Heart left ventricle (tissue), 16 donors: ENCODE measurements at regions not wholly inside any gene's neighbourhood (a gene's known extent, or its start where the extent isn't known, plus 50 kb on each side); places are given as distances from the start of the nearest gene placed in this dataset.

ENCODE experiments used
- ATAC-seq, 4 donors: fragments of 200-7000 bp; cut with Tn5 transposase; one replicate each; pipeline ENCODE4 v1.9.1; 2020 to 2022; ENCODE audit warnings: moderate library complexity in 4 of 4, mild to moderate bottlenecking in 3 of 4, moderate number of reproducible peaks in 1 of 4
- DNase-seq, 5 donors: peaks; one replicate each; pipeline ENCODE4 v3.0.0-alpha.2; 2020
- H3K27ac ChIP-seq, 12 donors: fragments of 200-600 bp; sonication (generic) in 4 of 12; one replicate each; pipeline versions ENCODE4 v1.5.0 to v1.8.0; 2016 to 2022; ENCODE audit warnings: mild to moderate bottlenecking in 2 of 12
- H3K27me3 ChIP-seq, 9 donors: fragments of 200-600 bp; sonication (generic) in 2 of 9; one replicate each; pipeline versions ENCODE4 v1.5.1 to v1.8.0; 2016 to 2022; ENCODE audit warnings: mild to moderate bottlenecking in 3 of 9
- H3K36me3 ChIP-seq, 9 donors: fragments of 200-600 bp; sonication (generic) in 2 of 9; one replicate each; pipeline versions ENCODE4 v1.5.0 to v1.8.0; 2018 to 2022; ENCODE audit warnings: mild to moderate bottlenecking in 2 of 9
- H3K4me1 ChIP-seq, 12 donors: fragments of 200-600 bp; sonication (generic) in 4 of 12; one replicate each; pipeline versions ENCODE4 v1.5.0 to v1.8.0; 2016 to 2022; ENCODE audit warnings: mild to moderate bottlenecking in 3 of 12
- H3K4me3 ChIP-seq, 12 donors: fragments of 200-600 bp; sonication (generic) in 4 of 12; one replicate each; pipeline versions ENCODE4 v1.5.0 to v1.8.0; 2017 to 2022; ENCODE audit warnings: mild to moderate bottlenecking in 9 of 12, moderate library complexity in 4 of 12
- H3K9me3 ChIP-seq, 12 donors: fragments of 200-600 bp; sonication (generic) in 4 of 12; one replicate each; pipeline versions ENCODE4 v1.5.0 to v1.8.0; 2016 to 2022; ENCODE audit warnings: mild to moderate bottlenecking in 1 of 12
- POLR2A ChIP-seq, 2 donors: fragments of 450-650 bp; IDR thresholded peaks; one replicate each; pipeline ENCODE4 v1.6.1; 2017; ENCODE audit warnings: antibody characterized with exemption in 2 of 2, mild to moderate bottlenecking in 2 of 2, moderate library complexity in 2 of 2
- WGBS, 4 donors: extraction: QIAGEN DNeasy Blood & Tissue Kit in 2 of 4; methylation state at CpG; one replicate each; pipeline versions ENCODE4 v1.1.5 to v1.1.7; 2013 to 2018; 5-methylcytosine and 5-hydroxymethylcytosine counted together
- intact Hi-C, 10 donors: fragments of 100-400 bp; cut with DNase I; formaldehyde crosslinking; loops; one replicate each; pipeline versions ENCODE4 v1.11.1 to v1.14.2; 2022
- TF ChIP-seq, protein P1 (sequence below), 12 donors: fragments of 200-600 bp; sonication (generic) in 4 of 12; IDR thresholded peaks; one replicate each; pipeline versions ENCODE4 v1.5.0 to v1.8.0; 2018 to 2022; ENCODE audit warnings: antibody characterized with exemption in 12 of 12, mild to moderate bottlenecking in 5 of 12
- donor health status: ischemic (EF 13 %, LVEDD 7.1; RV severe dilation, severe dysfunction).
- donor health status: healthy with polysubstance abuse.
- donor health status: DM: no; HTN: yes; CAD: no.
- donor health status: DM: no; HTN: no; CAD: no.
- donor health status: ischemic (EF 25% LVEDD 6.9; RV normal size, moderate dysfunction).
- donor health status: ischemic (EF 25% LVEDD 5.7; RV mildly dilated, moderate dysfunction).
- donor health status: healthy.
- donor health status: DM: yes; HTN: yes; CAD: no.
- donor health status: ischemic (EF 35%, LVEDD 5.7; RV mildly dilated, moderate dysfunction).
- donor health status: nonischemic (EF 11% LVEDD 7.7; RV severe dilation, severe dysfunction).
- donor health status: DM: yes; HTN: yes; CAD: no.
- donor health status: PGD.
- donor health status: ischemic (EF 29% LVEDD 5.4; RV normal size, mild dysfunction).
- donor health status: nonischemic (EF 23%, LVEDD 6.1; RV moderate dilation, normal function).

- no peak for ATAC-seq
- H3K9me3 ChIP-seq = no peaks in the 10 kb centered on the region
- no peak overlapping the region for H3K4me3 ChIP-seq
- H3K4me1 ChIP-seq = peaks cover 0 to 12% (median 4%) of the 10 kb centered on the region in 12 donors
- intact Hi-C loops = no loop called here
- H3K27ac ChIP-seq = no peak overlapping the region
- H3K27me3 ChIP-seq = peaks cover 0 to 21% (median 3%) of the 10 kb centered on the region in 9 donors
- no peak for DNase-seq
- H3K36me3 ChIP-seq = no peaks in the 10 kb centered on the region
- no peak for TF ChIP-seq POLR2A (IDR thresholded peaks at IDR 0.05)
- TF ChIP-seq, protein P1, sequence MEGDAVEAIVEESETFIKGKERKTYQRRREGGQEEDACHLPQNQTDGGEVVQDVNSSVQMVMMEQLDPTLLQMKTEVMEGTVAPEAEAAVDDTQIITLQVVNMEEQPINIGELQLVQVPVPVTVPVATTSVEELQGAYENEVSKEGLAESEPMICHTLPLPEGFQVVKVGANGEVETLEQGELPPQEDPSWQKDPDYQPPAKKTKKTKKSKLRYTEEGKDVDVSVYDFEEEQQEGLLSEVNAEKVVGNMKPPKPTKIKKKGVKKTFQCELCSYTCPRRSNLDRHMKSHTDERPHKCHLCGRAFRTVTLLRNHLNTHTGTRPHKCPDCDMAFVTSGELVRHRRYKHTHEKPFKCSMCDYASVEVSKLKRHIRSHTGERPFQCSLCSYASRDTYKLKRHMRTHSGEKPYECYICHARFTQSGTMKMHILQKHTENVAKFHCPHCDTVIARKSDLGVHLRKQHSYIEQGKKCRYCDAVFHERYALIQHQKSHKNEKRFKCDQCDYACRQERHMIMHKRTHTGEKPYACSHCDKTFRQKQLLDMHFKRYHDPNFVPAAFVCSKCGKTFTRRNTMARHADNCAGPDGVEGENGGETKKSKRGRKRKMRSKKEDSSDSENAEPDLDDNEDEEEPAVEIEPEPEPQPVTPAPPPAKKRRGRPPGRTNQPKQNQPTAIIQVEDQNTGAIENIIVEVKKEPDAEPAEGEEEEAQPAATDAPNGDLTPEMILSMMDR (IDR thresholded peaks at IDR 0.05) = no peak
Measured at GRCh38 chr2:6769346-6769745, 96.4 kb downstream of the CMPK2 start.

DNA sequence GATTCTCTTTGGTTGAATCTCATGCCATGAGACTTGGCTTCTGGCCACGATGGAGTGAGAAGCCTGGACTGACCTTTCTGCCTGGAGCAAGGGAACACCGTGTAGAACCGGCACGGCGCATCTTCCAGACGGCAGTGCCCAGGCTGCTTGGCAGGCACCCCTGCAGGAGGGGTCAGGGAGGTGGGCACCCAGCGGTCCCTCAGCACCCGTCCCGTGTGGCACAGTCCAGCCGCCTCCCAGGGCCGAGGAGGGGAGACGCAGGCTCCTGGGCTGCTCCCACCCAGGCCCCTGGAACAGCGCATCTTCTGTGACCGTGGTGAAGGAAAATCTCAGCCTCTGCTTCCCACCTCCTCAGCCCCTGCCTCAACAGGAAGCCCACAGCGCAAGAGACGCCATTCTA lies 95.7 kb downstream of the CMPK2 start:
- Histone ChIP-seq H3K4me1 (peaks cover 0 to 12% (median 4%) of the 10 kb centered on the region in 12 donors), H3K4me3 (no peak overlapping the region), H3K27ac (no peak overlapping the region), H3K9me3 (no peaks in the 10 kb centered on the region), H3K27me3 (peaks cover 0 to 23% (median 3%) of the 10 kb centered on the region in 9 donors), H3K36me3 (no peaks in the 10 kb centered on the region)
- 57 to 77% (median 71%) methylated on average over 11 to 16 of the region's 16 CpGs for WGBS, 4 donors
- TF ChIP-seq, protein P1 (IDR thresholded peaks at IDR 0.05) = no peak
- TF ChIP-seq POLR2A (IDR thresholded peaks at IDR 0.05) = no peak
- intact Hi-C loops = loop anchor here in 3 of 10 donors (10.0 kb wide), 4 partner anchors 835 to 1775 kb away; partner anchors contain the start of gene SOX11 (in 1 of the 3)
- DNase-seq = no peak
- ATAC-seq = no peak

DNA sequence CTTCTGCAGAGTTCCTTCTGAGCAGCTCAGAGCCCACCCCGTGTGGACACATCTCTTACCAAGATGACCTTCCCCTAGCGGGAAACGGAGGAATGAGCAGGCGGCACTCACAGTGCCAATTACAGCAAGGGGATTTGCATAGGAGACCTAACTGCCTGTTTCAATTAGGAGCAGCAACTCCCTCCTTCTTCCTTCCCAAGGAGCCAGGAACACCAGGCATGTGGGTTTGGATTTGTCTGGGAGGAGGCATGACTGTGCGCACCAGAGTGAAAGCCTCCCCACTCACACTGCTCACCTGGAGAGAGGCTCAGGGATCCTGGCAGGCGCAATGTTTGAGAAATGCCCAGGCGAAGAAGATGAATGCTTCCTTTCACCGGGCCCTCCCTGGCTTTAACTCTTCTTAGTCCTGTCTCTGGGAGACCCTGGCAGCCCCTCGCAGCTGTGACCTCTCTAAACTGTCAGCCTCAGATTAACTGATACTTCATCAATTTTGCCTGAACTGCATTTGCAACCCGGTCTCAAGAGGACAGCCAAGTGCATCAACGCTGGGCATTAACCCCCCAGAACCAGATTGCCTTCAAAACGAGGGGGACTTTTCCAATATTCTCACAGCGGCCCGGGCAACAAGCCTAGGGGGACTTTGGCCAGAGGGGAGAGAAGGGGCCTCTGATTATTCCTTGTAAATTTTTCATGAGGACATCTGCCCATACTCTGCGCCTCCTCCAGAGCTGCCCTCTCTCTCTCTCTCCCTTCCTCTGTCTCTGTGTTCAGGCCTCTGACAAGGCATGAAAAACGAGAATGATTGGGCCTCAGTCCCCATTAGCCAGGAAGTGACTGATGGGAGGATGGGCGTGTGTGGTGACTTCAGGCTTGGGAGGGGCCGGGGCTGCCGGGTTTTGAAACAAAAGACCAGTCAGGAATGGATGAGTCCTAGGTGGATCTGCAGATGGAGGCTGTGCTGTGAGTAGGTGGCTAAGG lies 93.8 kb downstream of the CMPK2 start:
- peaks cover 0 to 12% (median 4%) of the 10 kb centered on the region in 12 donors for H3K4me1 ChIP-seq
- H3K27me3 ChIP-seq = peaks cover 0 to 26% (median 3%) of the 10 kb centered on the region in 9 donors
- 64 to 79% (median 75%) methylated on average over 15 to 19 of the region's 19 CpGs for WGBS, 4 donors
- ATAC-seq = peak in 2 of 4 donors; percentile 52 to 66
- DNase-seq = peak in 1 of 5 donors; percentile 40
- H3K9me3 ChIP-seq = no peaks in the 10 kb centered on the region
- peak overlapping the region in 1 of 12 donors; percentile 40 for H3K4me3 ChIP-seq
- no peaks in the 10 kb centered on the region for H3K36me3 ChIP-seq
- H3K27ac ChIP-seq = no peak overlapping the region
- intact Hi-C loops = loop anchor here in 7 of 10 donors (2.0 to 10.0 kb wide), 7 partner anchors 417 to 1777 kb away; partner anchors contain the start of gene SOX11 (in 1 of the 7)
- TF ChIP-seq, protein P1 (IDR thresholded peaks at IDR 0.05) = no peak
- no peak for TF ChIP-seq POLR2A (IDR thresholded peaks at IDR 0.05)
